Dedifferentiated amniotic fluid mesenchymal stem cell (primary cell): ENCODE measurements at regions not wholly inside any gene's neighbourhood (a gene's known extent, or its start where the extent isn't known, plus 50 kb on each side); places are given as distances from the start of the nearest gene placed in this dataset.

Source experiments
- DNase-seq: peaks from one replicate; pipeline ENCODE4 v3.0.0-alpha.2; 2016; ENCODE audit errors: extremely low spot score

DNA sequence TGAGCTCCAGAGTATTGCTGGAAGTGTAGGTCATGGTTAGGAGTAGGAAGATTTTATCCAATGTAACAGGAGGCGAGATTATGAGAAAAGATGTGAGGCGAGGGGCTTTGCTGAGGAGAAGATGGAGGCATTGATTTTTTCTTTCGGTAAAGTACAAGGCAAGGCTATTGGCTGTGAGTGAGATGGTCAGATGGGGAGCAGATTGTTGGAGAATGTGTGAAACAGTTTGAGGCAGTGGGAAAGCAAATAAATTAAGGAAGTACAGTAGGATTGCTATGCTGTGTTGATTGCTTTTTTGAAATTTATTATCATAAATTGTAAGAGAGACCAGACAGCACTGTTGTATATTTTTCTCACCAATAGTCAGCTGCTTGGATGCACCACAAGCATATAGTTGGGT is 173.3 kb downstream of the KCNE4 start:
- DNase-seq, result no peak

DNA sequence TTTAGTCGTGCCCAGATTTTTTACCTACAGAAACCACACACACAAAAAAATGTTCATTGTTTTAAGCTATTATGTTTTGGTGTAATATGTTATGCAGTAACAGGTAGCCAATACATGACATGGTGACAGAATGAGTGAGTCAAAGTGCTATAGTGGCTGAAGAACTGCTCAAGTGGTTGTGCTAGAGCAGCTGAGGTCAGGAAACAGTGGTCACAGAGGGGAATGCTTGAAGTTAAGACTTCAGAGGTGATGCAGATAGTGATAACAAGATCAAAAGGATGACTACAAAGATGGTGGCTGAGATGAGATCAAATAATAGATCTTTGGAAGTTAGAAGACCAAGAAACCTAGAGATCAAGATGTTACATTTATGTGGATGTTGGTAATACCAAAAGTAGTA is 174.3 kb downstream of the KCNE4 start:
- DNase-seq, result no peak

- no peak for DNase-seq
Measured at GRCh38 chr2:223227338-223227737, 175.3 kb downstream of the KCNE4 start.

- no peak for DNase-seq
Measured at GRCh38 chr2:223228871-223229270, 176.9 kb downstream of the KCNE4 start.

- DNase-seq, result peak; percentile 28
Measured at GRCh38 chr2:223230352-223230751, 178.4 kb downstream of the KCNE4 start.

DNA sequence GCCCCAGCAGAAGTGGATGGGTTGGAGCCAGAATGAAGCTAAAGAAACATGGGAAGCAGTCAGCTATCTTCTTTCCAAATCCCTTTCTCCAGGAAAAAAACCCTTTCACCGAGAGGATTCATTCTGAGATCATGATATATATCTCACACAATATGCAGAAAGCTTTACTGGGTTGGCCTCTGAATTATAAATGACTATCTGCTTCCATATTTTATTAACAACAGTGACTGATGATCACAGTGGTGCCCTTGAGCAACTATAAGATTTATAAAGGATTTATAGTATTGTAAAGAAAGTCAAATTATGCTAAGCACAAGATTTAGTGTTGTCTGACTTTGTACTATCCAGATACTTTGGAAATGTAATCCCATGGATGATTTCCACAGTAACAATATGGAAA is 180.3 kb downstream of the KCNE4 start:
- DNase-seq, result no peak

DNA sequence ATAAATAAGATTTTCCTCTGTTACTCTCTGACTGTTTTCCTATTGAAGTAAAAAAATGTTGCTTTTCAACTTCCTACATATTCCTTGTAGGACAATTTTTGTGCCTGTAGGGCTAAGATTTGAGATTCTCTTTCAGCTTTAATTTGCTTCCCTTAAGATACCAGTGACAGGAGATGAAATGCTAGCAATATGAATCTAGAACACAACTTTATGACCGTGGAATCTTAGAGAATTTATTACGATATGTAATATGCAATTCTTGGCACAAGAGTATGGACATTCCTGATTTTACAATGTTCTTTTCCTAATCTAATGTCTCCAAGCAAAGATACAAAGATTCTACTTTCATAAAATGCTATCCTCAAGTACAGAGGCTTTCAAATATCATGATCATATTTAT is 180.9 kb downstream of the KCNE4 start:
- no peak for DNase-seq

- DNase-seq, result no peak
Measured at GRCh38 chr2:223235986-223236385, 184.0 kb downstream of the KCNE4 start.

DNA sequence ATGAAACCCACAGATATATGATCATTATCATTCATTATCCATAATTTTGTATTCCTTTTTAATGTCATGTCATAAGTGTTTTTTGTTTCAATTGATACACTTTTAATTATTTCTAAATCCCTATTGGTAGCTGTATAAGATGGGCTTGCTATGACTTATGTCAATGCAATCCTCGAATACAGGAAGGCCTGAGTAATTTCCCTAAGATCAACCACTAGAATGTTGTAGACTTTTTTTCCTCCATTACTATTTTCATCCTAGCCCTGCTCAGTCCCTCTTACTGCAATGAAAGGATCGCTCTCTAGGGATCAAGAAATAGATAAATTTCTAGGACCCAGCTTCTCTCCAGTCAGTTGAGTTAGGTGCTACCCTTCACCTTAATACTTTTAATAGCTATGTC is 186.3 kb downstream of the KCNE4 start:
- no peak for DNase-seq

- DNase-seq, result no peak
Measured at GRCh38 chr2:223243233-223243632, 191.2 kb downstream of the KCNE4 start.

DNA sequence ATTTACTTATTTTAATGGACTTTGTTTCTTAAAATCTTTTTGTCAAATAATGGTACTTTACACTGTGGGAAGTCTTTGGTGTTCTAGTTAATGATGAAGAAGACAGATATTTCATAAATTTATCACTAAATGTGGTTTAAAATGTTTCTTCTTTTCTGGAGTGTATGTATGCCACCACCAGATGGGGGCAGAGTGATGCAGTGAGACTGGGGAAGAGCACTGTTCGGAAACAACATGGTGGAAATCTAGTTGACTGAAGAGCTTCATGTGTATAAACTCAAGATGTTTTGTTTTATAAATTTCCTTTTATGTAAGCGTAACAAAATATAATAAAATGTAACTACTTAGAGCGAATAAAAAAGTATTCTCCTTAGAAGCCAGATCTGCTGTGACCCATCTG is 195.1 kb downstream of the KCNE4 start:
- DNase-seq, result no peak

DNA sequence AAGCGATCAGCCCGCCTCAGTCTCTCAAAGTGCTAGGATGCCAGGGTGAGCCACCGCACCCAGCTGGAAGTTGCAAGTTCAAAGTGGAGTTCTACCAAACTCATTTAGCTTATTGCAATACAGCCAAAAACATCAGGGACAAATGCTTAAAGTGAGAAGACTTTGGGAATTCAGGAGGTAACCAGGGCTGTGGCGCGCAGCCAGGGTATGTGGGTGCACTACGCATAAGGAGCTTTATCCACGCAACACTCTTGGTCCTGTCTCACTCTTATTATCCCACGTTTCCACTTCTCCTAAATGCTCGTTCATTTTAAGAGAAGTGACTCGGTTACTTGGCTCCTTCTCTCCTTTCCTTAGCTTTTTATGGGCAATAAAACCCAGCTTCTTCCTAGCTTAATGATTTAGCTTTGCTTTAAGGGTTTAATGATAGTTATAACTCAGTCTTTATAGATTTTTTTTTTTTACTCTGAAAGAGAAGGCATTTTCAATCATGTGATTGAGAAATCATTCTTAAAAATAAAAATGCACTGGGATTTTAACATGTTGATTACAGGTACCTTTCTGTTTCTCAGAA is 199.8 kb downstream of the KCNE4 start:
- no peak for DNase-seq

DNA sequence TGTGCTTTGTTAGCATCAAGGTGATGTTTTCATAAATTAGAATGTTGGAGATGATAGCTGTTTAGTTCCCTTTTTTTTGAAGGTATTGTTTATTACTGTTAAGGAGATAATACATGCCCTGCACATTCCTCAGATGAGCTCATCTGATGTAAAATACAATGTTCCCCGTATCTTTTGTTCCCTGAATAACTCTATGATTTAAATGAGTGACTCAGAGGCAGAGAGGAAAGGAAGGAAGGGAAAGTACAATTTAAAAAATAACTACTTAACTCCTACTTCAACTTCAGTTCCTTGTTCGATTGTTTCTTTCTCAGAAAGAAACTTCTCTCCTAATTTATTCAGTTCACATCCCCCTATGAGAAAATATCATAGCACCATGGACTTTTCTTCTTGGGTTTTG is 208.7 kb downstream of the KCNE4 start:
- no peak for DNase-seq

- DNase-seq, result no peak
Measured at GRCh38 chr2:223262946-223263345, 211.0 kb downstream of the KCNE4 start.

DNA sequence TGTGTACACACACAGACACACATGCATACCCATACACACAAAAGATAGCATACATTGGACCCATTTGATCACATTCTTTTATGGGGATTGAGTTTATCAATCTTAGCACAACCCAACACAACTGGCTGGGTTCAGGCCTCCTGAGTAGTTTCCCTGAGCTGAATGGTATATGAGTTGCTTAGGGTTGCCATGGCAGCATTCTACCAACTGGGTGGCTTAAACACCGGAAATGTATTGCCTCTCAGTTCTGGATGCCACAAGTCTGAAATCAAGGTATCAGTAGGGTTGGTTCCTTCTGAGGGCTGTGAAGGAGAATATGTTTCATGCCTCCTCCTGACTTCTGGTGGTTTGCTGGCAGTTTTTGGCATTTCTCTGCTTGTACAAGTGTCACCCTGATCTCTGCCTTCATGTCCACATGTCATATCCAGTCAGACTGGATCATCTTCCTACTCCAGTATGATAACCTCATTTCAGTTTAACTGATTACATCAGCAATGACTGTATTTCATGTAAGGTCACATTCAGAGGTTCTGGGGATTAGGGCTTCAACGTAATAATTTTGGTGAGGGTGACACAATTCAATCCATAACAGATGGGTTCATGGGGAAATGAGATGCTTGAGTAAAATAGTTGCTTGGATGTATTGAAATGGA is 212.7 kb downstream of the KCNE4 start:
- no peak for DNase-seq

DNA sequence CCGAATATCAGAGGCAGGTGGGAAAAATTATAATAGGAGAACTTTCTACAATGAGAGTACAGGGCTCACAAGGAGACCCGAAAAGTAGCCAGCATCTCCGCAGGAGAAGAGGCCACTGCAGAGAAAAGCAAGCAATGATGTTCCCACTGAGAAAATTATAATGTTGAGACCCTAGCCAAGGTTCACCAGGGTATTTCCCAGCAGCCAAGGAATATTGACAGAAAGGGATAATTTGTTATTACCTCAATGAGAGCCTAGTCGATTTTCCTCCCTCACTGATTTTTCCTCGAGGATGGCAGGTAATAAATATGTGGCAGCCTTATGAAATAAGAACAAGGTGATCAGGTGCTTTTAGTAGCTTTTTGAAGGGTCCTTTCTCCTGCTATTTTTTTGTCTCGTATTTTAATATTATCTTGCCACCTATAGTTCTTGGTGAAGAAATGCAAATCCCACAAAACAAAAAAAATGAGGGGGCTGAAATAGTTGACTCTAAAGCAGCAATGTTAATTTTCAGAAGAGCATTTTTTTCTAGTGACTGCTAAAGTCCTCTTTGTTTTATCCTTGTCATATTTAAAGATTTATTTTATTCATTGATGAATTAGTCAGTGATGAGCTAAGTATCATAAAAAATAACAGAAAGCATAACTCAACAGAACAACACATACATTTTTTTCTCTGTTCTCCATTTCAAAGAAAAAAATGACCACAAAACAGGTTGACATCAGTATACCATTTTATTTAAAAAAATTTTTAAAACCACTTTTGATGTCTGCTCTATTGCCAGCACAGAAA is 215.4 kb downstream of the KCNE4 start:
- no peak for DNase-seq

DNA sequence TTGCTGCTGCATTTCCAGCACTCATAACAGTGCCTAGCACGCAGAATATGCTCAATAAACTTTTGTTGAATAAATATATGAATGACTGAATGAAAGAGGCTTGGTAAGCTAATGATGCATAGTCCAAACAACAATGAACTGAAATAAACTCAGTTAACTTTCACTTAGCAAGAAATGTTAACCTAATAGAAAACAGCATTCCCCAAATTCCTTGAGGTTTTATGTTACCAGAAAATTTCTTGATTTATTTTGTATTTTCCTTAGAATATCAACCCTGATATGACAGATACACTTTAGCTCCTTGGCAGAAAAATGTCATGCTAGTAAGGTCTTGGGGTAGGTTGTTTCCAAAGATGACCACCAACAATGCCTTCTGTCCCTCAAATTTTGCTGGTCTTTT is 217.4 kb downstream of the KCNE4 start:
- DNase-seq, result no peak

DNA sequence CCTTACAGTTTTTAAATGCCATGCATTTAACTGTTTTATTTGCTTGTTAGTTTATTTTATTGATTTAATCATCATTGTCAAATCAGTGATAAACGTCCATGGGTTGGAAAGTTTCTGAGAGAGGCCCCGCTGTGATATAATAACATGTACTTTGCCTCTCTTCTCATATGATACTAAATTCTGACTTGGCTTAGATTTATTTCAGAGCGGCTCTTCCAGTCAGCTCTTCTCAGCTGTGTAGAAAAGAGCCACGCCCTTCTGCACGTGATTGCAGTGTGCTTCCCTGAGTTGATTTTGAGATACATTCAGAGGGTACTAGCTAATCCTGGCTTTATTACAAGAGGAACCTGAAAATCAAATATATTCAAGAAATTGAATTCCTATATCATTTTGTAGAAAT is 218.6 kb downstream of the KCNE4 start:
- DNase-seq, result no peak

- no peak for DNase-seq
Measured at GRCh38 chr2:223273995-223274394, 222.0 kb downstream of the KCNE4 start.

DNA sequence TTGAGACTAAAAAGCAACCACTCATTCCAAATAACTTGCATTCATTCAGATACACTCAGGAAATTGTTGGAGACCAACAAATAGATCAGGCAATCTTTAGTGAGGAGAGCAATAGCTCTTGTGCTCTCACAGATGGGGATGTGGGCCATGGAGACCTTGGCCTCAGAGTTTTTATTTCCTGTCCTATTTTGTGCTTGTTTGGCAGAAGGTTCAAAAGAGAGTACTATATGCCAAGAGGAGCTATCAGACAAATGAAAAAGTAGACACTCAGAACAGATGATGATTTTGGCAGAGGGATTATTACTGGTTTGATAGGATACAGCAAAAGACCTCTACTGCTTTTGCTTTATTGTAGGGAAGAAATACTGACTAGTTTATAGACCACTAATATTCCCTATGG is 230.2 kb downstream of the KCNE4 start:
- DNase-seq, result no peak

DNA sequence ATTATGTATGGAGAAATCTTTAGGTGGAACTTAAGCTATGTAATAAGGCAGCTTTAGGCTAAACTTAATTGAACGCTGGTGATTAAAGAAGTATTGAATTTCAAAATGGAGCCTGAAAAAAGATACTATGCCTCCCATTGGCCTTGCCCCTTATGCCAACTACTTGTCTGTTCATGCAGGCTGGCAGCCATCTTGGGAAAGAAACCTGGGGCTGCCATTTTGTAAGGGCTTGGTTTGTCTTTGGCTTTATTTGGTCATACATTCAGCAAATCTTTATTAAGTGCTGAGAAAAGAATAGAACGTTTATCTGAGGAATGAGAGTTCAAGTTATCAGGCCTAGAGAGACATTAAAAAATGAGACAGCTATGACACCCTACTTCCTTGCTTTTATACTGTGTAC is 231.3 kb downstream of the KCNE4 start:
- no peak for DNase-seq

- no peak for DNase-seq
Measured at GRCh38 chr2:223283771-223284170, 231.8 kb downstream of the KCNE4 start.
